Epithelial cell of esophagus (primary cell): ENCODE measurements at regions not wholly inside any gene's neighbourhood (a gene's known extent, or its start where the extent isn't known, plus 50 kb on each side); places are given as distances from the start of the nearest gene placed in this dataset.

Experiments
- DNase-seq: peaks from one replicate; pipeline ENCODE4 v3.0.0; 2010; ENCODE audit warnings: low read depth
- H3K4me3 ChIP-seq: 2 replicates; pipeline ENCODE4 v1.5.1; 2011; ENCODE audit warnings: mild to moderate bottlenecking, low read length, control low read depth
- CTCF ChIP-seq: IDR thresholded peaks from 2 replicates; pipeline ENCODE4 v1.5.1; 2011; ENCODE audit warnings: low read depth, mild to moderate bottlenecking, low read length, control low read depth, inconsistent platforms; ENCODE audit not compliant: insufficient read depth; ENCODE audit errors: missing control alignments

- DNase-seq: no peak
- no peak for TF ChIP-seq CTCF
- no peak overlapping the region for H3K4me3 ChIP-seq
These were observed 424.2 kb downstream of the KCTD12 start for GRCh38 chr13:76461999-76462398.

GRCh38 chr13:76461484-76461883 is 424.7 kb downstream of the KCTD12 start:
- no peak overlapping the region for H3K4me3 ChIP-seq
- no peak for TF ChIP-seq CTCF
- DNase-seq: no peak

GRCh38 chr13:76459863-76460262 is 426.3 kb downstream of the KCTD12 start:
- H3K4me3 ChIP-seq: no peak overlapping the region

GRCh38 chr13:76455960-76456359 is 430.2 kb downstream of the KCTD12 start:
- no peak for TF ChIP-seq CTCF
- peak; percentile 5 for DNase-seq
- no peak overlapping the region for H3K4me3 ChIP-seq

More at GRCh38 chr13:76459863-76460262, 426.3 kb downstream of the KCTD12 start:
- no peak for DNase-seq
- no peak for TF ChIP-seq CTCF

GRCh38 chr13:76454991-76455390 is 431.2 kb downstream of the KCTD12 start:
- TF ChIP-seq CTCF: no peak
- no peak overlapping the region for H3K4me3 ChIP-seq
- DNase-seq: no peak

GRCh38 chr13:76449716-76450115 is 436.5 kb downstream of the KCTD12 start:
- no peak overlapping the region for H3K4me3 ChIP-seq
- DNase-seq: no peak
- no peak for TF ChIP-seq CTCF

- no peak for DNase-seq
- TF ChIP-seq CTCF: no peak
- no peak overlapping the region for H3K4me3 ChIP-seq
These were observed 440.0 kb downstream of the KCTD12 start for GRCh38 chr13:76446191-76446590.
